HG03135 (cell line): ENCODE measurements at regions not wholly inside any gene's neighbourhood (a gene's known extent, or its start where the extent isn't known, plus 50 kb on each side); places are given as distances from the start of the nearest gene placed in this dataset.

ENCODE experiments used
- ATAC-seq: cut with Tn5 transposase; IDR thresholded peaks from one replicate; pipeline ENCODE4 v1.9.1; 2021; ENCODE audit warnings: mild to moderate bottlenecking, moderate library complexity; ENCODE audit not compliant: unreplicated experiment

DNA sequence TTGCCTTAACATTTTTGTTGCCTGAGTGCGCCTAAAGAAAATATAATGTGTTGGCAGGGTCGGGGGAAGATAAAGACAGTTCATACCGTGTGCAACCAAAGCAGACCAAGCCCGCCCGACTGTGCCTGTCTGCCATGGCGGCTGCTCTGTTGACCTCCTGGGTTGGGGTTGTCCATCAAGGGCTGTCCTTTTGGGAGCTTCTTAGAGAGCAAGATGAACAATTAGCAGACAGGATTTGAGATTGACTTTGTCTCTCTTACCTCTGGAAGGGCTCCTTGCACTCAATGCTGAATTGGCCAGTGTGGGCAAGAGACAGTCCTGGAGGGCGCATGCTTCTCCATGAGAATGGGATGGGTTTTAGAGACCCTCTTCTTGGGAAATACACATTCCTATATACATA, 319.6 kb downstream of the GLRX3 start:
- no peak for ATAC-seq

DNA sequence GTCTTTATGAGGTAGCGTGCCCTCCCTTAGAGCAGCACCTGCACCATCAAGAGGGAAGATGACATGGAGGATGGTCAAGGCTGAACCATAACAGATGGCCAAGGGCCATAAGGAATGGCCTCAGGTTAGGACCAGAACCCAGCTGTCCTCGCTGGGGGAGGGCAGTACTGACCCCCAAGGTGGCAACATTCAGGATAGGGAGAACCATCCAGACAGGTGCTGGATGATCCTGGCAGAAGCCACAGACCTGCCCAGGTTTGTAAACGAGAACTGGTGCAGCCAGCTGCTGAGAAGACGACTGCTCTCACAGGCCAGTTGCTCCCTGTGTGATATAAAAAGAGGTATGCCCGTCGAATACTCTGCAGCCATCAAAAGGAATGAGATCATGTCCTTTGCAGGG, 320.4 kb downstream of the GLRX3 start:
- no peak for ATAC-seq

DNA sequence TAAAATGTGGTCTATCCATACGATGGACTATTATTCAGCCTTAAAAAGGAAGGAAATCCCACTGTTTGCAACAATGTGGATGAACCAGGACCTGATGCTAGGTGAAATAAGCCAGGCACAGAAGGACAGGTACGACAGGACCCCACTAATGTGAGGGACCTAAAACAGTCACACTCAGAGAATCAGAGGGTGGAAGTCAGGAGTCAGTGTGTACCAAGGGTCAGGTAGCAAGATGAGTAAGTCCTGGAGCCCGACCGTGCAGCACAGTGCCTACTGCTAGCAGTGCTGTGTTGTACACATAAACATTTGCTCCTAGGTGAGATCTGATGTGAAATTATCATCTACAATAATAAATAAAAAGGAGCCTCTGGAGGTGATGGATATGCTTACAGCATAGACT, 322.3 kb downstream of the GLRX3 start:
- ATAC-seq, result no peak

DNA sequence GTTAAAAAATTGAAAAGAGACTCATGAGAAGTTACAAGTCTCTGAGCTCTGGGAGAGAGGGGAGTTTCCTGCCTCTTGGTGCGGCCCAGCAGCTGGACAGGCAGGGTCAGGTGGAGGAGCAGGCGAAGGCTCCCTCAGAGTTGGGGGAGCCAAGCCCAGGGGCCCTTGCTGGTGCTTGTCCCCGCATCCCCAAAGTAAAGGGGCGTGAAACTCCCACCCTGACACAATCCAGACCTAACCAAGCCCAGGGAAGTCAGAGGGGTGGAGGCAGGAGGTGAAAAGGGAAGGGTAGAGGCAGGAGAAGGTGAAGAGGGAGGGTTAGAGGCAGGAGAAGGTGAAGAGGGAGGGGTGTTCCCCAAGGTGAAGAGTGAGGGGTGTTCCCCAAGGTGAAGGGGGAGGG, 322.8 kb downstream of the GLRX3 start:
- ATAC-seq, result no peak

DNA sequence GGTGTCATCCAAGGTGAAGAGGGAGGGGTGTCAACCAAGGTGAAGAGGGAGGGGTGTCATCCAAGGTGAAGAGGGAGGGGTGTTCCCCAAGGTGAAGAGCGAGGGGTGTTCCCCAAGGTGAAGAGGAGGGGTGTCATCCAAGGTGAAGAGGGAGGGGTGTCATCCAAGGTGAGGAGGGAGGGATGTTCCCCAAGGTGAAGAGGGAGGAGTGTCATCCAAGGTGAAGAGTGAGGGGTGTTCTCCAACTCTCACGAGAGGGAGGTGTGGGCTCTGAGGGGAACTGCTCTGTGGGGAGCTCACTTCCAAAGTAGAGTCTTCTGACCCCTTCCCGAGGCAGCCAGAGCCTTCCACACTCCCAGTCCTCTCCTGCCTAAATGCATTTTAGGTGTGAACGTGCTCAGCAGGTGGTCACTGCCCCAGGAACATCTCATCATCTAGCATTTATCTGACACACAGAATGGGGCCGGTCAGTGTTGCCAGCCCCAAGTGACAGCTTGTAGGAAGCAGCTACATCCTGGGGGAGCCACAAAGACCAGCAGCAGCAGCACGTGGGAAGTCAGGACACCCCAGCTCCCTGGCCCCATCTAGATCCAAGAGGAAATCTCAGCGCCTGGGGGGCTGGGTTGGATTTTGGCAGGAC, 323.8 kb downstream of the GLRX3 start:
- ATAC-seq, result no peak

DNA sequence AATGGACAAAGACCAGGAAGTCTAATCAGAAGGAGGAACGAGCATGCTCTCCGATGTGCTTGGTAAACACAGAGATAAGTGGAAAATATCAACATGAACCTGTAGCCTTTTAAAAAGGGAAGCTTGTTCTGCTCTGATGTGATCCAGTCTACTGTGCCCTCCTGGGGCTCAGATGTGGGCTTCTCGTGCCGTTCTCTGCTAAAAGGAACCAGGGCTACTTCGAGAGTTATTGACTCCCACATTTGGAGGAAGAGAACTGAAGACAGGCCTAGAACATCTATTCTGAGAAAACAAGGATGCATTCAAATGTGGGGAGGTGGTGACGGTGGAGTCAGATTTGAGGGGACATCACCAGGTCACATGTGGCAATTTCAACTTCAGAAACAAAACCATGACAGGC, 325.4 kb downstream of the GLRX3 start:
- ATAC-seq, result no peak

DNA sequence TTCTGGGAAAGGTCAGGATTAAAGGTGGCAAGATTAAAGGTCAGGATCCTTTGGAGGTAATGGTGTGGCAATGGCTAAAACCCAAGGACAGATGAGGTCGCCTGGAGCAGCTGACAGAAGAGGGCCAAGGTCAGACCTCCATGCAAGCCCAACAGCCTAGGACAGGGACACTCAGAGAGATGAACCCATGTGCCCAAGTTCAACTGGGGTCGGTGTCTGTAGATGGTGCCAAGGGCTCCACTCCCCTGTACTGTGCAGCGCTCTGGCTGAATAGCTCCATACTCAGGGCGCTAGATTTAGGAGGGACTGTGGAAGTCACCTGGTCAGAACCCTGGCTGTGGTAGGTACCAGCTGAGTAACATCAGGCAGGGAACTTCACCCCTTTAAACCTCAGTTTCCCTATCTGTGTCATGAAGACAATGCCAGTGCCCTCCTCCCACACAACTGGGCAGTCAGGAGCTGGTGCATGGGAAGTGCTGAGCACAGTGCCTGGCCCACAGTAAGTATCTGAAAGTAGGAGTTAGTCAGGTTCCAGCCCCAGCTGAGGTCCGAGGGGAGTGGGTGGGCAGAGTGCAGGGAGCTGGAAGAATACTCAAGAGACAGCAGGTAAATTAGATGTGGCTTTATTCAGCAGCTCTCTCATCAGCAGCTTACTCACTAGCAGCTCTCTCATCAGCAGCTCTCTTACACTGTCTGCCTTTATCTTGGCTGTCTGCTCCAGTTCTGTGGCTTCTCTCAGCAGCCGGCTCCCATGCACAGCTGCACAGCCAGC, 327.1 kb downstream of the GLRX3 start:
- ATAC-seq, result no peak

DNA sequence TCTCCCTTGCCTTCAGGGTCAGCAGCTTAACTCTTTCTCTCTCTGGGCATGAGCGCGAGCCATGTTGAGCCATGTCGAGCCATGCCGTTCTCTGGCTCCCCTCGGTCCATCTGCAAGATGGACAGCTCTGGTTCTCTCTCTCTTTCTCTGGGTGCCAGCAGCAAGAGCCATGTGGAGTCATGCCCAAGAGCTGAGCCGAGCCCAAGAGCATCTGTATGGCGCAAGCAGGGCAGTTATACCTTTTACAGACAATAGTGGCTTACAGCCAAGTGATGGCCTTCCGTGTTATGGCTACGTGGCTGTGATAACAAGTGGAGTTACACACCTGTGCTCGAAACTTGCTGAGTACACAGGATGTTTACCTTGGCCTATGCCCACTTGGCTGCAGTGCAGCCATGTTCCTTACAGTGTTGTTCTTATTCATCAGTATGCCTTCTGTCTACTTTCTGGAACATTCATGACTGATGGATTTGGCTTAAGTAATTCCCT, 327.7 kb downstream of the GLRX3 start:
- no peak for ATAC-seq

DNA sequence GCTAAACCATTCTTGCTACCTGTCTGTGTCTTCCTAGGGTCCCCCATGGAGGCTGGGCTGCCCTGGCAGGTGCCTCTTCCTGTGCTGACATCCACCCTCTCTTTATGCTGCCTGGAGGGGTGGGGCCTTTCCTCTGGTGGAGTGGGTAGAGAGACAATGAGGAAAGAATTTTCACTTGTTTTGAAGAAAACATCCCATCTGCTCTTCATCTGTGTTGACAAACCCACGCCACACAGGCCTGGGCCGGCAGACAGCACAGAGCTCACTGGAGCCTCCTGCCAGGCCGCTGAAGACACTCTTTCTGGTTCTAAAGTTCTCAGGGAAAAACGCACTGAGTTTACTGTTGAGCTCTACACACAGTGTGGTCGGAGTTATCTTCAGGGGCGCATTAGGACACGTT, 328.2 kb downstream of the GLRX3 start:
- ATAC-seq, result no peak

DNA sequence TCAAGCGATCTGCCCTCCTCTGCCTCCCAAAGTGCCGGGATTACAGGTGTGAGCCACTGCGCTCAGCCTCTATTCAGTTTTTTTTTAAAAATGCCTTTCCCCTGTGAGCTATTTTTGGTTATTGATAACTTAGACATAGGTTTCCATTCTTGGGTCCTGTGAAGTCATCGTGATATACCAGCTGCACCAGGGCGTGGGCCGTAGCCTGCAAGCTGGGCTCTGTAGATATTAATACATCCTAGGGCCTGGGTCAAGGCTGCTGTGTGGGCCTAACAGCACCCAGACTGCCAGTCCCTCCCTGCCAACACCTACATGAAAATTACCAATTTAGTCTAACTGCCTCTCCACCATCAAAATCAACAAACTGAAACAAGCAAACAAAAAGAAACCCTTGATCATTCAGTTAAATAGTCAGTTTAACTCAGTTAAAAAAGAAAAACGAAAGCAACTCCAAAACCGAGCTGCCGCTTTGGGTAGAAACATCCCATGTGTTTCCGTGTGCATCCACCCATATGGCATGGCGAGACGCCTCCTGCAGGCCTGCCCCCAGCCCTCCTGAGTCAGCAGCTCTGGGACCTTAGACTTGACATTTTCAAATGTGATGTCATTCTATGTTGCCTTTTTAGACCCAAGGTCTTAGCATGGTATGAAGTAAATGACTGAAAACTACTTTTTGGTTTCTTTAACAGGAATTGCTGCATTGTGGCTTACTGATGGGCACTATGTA, 330.2 kb downstream of the GLRX3 start:
- no peak for ATAC-seq

DNA sequence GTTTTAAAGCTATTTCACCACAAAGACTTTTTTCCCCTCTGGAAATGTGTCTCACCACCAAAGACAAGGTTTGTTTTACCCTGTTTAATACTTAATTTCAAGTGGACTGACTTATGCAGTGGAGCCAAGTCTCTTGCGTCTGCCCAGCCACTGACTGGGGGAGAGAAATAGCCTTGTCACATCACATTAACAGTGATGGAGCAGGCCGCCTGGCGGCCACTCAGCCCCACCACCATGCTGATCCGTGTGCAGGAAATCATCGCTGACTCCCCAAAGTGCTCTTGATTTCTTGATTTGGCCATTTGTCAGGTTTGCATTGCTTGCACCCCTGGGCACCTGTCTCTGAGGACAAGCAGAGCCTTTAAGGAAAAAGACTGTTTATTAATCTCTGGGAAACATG, 334.1 kb downstream of the GLRX3 start:
- ATAC-seq, result no peak

DNA sequence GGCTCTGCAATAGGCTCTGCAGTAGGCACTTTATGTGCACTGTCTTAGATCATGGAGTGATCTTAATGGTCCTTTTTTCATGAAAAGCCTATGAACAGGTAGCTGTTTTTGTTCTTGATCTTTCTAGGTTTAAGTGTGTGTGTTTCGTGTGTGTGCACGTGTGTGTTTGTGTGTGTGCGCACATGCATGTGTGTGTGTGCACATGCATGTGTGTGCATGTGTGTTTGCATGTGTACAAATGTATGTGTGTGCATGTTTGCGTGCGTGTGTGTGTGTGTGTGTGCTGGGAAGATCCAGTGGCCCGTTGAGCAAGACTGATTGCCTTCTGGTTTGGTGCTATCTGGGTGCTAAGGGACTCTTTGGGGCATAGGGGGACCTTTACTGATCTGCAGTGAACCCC, 334.8 kb downstream of the GLRX3 start:
- ATAC-seq, result no peak

DNA sequence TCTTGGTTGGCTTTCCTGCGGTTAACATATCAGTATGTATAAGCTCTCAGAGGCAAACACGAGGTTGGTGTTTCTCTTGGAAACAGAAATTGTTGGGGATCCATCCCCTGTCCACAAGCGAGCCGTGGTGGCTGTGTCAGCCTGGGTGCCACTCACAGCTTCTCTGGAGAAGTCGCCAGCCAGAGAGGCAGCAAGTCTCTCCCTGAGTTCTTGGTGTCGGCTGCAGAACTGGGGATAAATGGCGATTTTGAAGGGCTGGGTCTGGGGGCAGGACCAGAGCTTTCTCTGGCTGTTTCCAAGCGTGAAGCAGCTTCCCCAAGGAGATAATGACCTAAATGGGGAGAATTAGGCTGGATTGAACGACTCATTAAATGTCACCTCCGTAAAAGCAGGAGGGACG, 335.3 kb downstream of the GLRX3 start:
- no peak for ATAC-seq

DNA sequence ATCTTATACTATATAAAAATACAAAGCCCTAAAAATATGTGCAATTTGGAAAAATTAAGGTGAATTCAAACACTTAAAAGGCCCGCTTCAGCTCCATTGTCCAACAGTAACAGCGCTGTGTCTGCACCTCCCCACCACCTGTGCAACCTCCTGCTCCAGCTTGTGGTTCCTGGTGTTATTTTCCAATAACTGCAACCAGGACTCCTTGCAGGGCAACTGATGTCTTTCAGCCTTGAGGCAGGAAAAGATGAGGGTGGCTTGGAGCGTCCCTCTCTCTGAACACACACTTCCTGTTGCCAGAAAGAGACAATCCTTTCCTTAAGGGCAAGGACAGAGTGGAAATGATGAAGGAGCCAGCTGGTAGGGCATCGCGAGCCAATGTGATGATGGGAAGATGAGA, 336.0 kb downstream of the GLRX3 start:
- no peak for ATAC-seq

DNA sequence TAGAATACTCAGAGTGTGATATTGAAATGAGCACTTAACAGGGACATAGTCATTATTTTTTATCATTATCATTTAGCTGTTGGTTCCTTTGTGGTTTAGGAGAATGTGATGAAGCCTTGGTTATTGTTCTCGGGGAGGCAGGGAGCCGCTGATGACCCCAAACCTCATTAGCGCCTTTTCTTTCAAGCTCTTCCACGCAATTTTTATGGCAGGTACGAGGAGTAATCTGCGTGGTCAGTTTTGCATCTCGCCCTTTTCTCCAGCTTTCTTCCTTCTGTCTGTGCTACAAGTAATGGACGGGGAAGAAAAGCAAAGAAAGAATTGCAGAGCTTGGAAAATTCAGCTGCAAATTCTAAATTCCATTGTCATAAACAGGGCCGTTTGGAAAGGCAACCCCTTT, 338.4 kb downstream of the GLRX3 start:
- ATAC-seq, result no peak

DNA sequence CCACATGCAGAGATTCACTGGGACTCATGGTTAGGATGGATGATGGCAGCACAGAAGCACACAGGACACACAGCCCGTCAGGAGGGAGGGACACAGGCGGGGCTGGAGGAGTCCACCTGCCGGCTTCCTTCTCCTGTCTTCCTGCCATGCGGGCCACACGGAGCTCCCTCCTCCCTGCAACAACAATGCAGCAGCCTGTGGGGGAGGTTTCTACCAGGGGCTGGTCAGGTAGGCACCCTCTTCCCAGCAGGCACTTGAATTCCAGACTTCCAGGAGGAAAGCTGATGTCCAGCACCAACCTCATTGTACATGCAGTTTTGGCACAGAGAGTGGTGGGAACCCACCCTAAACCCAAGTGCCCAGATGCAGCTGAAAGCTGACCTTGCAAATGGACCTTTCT, 341.2 kb downstream of the GLRX3 start:
- no peak for ATAC-seq

DNA sequence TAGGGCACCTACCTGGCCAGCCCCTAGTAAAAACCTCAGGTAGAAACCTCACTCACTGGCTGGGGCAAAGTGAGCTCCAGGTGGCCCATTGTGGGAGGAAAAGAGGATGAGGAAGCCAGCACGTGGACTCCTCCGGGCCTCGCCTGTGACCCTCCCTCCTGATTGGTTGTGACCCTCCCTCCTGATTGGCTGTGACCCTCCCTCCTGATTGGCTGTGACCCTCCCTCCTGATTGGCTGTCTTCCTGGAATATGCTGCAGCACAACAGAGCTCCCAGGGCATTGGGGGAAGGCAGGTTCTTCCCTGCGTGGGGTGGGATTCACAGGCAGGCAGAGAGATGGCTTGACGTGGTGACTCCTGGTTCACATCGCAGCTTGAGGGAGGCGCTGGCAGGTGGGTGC, 343.0 kb downstream of the GLRX3 start:
- ATAC-seq, result no peak

DNA sequence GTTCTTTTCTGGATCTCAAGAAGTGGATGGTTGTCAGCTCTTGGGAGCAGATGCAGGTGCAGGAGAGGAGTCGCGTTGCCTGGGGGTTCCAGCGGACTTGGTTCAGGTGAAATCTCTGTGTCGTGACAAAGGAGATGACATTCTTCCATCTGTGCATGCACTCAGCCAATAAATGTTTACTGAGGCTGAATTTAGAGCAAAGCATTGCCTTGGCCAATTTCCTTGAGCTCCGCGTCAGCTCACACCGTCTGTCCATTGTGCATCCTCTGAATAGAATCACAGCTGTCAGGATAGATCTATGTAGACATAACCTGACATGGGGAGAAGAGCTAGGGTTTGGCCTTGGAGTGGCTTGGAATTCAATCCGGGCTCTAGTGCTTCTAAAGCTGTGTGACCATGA, 343.7 kb downstream of the GLRX3 start:
- ATAC-seq, result no peak

DNA sequence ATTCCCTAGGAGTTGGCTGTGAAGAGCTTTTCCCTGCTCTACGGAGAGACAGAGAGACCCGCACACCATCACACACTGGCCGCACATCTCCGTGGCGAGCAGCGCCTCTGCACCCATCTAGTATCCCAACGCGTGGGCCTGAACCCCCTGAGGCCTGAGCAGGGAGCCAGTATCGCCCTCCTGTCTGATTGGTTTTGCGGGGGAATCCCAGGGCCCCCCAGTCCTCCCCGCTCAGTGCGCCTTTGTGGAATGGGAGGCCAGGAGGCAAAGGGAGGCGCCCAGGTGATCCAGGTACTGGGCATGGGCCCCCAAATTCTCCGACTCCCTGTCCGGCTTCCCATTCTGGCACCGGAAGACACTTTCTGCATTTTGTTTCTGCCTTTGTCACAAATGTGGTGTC, 344.3 kb downstream of the GLRX3 start:
- no peak for ATAC-seq

DNA sequence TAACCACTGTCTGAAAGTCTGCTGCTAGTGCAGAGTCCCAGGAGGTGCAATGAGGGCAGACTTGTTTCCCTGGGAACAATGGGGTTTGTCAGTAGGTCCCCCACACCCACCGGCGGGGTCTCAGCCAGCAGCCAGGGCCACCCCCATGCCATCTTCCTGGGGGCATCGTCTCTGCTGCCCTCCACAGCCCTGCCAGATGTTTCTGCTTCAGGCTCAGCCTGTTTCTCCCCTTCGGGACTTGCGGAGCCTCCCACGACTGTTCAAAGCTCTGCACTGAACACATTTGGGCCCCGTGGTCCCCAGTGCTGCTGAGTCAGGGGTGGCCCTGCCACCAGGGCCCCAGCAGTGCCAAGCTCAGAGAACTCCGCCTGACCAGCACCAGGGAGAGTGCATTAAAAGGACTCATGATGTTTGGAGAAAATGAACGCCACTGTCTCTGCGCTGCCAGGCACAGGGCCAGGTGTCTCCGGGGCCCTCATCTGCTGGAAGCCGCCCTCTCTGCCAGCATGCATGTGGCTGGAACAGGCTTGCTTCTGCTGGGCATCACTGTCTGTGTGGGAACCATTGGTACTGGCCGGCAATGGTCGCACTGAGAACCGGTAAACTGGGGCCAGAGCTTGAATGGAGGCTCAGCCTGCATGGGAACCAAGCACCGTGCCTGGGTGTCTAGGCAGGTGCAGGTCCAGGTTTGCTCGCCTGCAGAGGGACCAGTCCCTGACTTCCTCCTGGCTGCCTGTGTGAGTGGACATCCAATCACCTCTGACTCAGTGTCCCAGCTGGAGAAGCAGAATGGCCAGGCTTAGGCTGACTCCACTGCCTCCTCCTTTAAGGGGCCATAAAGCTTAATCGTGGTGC, 345.1 kb downstream of the GLRX3 start:
- ATAC-seq, result no peak

DNA sequence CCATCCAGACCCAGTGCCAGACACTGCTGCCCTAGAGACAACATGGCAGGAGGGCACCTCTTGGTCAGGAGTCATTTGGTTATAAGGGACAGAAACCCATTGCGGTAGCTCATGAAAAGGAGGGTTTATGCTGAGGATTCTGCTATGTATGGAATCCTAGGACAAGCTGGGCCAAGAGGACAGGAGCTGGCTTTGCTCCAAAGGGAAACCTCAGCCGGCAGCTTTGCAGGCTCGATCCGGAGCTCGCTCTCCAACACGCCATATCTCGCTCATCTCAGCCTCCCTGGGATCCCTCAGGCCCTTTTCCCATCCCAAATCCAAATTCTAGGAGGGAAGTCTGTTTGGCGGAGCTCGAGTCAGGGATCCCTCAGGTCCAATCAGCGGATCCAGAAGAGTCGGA, 345.7 kb downstream of the GLRX3 start:
- ATAC-seq, result no peak
